ENCODE measurements at regions not wholly inside any gene's neighbourhood (a gene's known extent, or its start where the extent isn't known, plus 50 kb on each side); places are given as distances from the start of the nearest gene placed in this dataset.

DNA sequence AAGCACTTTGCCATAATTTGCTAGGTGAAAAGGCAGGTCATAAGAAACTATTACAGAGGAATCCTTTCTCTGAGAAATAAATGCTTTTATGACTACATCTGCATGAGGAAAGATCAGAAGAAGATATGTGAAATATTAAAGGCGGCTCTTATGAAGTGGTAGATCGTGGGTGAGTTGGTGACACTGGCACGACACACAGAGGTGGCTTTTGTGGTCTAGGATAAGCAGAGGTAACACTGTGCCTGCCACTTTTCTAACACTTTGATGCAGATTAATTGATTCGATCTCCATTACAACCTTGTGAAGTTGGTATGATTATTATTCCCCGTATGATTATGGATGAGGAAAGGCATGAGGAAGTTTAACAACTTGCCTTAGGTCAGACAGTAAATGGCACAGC lies 60.0 kb upstream of the ELK3 start:
- DNase-seq (ENCODE audit: low spot score), result no peak

DNA sequence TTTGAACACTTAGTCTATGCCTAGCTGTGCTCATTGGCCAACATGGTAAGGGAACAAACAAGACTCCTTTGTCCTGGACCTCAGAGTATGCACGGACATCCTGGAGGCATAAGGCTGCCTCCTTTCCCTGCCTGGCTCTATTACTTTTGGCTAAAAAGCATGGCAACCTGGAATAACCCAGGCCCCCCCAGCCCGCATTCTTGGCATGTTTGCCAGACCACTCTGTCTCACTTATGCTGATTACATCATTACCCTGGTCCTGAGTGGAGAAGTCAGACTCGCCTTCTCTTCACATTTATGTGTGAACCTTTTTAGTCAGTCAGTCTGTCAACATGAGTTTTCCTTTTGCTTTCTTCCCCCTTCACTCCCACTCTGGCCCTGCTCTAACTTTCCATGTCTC lies 58.0 kb upstream of the ELK3 start:
- no peak for DNase-seq (ENCODE audit: low spot score)

DNA sequence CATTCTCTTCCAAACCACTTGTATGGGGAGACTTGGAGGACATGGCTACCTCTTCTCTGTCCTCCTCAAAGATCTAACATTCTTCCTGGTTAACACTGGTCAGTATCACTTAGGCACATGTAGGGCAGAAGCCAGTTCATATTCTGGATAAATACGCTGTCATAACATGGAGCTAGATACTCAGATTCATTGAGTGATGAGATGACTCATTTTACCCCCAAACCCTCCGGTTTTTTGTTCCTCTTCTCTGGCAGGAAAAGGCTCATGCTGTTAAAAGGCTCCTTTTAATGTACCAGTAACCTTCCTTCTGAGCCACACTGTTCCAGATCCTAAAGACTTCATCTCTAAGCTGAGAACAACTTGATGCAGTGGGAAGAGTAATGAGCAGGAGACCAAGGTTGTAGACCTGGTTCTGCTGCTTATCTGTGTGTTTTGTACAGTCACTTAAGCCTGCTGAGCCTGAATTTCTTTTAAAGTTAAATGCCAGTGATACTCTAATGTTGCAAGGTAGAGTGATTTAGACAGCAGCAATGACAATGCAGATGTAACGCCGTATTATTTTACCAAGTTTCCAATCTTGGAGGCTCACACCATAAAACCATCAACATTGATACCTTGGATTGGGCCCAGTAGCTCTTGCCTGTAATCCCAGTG lies 57.3 kb upstream of the ELK3 start:
- no peak for DNase-seq (ENCODE audit: low spot score)

DNA sequence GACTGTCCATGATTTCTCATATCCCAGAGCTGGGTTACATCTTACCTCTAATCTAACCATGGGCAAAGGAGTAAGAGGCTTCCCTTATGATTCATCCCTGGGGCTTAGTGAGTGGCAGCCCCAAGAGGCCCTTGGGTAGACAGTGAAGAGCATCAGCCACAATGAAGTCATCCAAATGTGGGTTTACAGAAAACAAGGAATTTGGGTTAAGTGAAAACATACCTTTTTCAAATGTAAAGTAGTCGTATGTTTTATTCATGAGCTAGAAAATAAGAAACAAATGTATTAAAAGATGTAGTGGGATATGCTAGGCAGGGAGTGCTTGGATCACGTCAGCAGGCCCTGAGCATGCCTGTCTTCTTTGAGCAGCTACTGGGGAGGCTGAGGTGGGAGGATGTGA lies 54.0 kb upstream of the ELK3 start:
- DNase-seq (ENCODE audit: low spot score), result no peak

DNA sequence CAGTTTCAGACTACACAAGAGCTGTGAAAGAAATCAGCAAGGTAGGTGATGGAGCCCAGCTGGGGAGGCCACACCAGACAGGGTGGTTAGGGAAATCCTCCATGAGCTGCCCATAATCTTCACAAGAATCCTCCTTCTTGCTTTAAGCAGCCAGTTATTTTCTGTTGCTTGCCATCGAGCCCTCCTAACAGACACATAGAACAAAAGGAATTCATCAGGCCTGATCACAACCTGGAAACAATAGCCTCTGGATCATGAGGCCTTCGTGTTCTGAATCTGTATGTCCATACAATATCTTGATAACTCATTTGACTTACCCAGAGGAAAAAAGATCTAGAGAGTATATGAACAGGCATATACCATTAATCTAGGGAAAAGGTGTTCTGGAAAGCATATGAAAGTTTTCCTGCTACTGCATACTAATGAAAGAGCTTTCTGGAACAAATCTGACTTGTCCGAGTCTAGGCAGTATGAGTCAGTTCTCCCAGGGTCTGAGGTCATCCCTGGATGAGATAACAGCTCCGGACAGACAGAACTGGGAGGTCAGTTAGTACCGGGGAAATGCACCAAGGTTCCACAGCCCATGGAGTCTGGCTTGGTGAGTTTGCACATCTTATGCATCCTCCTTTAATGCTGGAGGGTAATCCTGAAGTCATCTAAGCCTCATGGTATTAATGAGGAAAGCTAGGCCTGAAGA lies 52.8 kb upstream of the ELK3 start:
- no peak for DNase-seq (ENCODE audit: low spot score)

DNA sequence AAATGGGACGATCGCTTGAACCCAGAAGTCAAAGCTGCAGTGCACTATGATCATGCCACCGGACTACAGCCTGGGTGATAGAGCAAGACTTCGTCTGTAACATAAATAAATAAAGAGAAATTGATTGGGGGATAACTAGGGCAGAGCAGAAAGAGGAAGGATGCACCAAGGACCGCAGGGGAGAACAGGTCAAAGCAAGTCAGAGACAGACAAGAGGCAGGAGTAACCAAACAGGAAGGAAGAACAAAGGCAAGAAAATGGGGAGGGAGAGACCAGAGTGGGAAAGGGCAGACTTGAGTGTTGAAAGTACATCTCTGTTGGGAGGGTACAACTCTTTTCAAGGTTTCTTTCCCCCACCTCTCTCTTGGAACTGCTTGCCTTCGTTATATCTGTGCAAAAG lies 50.8 kb upstream of the ELK3 start:
- no peak for DNase-seq (ENCODE audit: low spot score)

DNA sequence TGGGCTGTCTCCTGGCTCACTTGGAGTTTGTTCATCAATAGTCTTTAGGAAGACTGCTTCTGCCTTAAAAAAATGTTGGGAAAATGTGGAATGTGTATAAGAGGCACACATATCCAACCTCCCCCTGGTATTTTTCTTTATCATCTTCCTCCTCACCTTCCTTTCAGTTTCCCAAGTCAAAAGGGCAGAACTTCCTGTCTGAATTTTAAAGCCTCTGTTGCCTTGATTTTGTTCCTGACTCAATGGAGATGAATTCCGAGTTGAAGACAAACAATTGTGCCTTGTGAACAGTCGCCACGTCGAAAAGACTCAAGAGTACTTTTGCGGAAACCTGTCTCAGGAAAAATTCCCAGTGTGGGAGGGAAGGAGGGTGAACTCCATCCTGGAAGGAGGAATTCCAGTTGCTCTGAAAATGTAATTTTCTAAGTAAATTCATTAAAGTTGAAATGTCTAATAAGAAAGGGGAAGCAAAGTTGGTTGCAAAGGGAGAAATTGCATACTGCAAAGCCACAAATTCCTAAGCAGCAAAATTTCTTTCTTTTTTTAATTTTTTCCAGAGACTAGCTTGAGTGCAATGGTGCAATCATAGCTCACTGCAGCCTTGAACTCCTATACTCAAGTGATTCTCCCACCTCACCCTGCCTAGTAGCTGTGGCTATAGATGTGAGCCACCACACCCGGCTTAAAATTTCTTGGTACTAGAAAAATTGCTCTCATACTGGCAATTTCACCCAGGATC lies 50.2 kb upstream of the ELK3 start:
- no peak for DNase-seq (ENCODE audit: low spot score)

Data from CD4-positive, alpha-beta T cell treated with Interleukin-15 for 4 hours (primary cell).